HG03565 (cell line): ENCODE measurements at regions not wholly inside any gene's neighbourhood (a gene's known extent, or its start where the extent isn't known, plus 50 kb on each side); places are given as distances from the start of the nearest gene placed in this dataset.
A peak's percentile ranks its signal among the peaks of the same experiment; 100 is the strongest.
"Not testable (repeated sequence)": the region's sequence is repeated elsewhere in the genome, so short reads cannot be mapped to it uniquely, and the experiment has no call there.

ENCODE experiments used
- ATAC-seq: cut with Tn5 transposase; IDR thresholded peaks from one replicate; pipeline ENCODE4 v1.9.1; 2021; ENCODE audit warnings: mild to moderate bottlenecking, moderate library complexity; ENCODE audit not compliant: unreplicated experiment

- ATAC-seq: not testable (repeated sequence)
These were observed 150.2 kb upstream of the FBXL17 start for GRCh38 chr5:108532129-108532445.

DNA sequence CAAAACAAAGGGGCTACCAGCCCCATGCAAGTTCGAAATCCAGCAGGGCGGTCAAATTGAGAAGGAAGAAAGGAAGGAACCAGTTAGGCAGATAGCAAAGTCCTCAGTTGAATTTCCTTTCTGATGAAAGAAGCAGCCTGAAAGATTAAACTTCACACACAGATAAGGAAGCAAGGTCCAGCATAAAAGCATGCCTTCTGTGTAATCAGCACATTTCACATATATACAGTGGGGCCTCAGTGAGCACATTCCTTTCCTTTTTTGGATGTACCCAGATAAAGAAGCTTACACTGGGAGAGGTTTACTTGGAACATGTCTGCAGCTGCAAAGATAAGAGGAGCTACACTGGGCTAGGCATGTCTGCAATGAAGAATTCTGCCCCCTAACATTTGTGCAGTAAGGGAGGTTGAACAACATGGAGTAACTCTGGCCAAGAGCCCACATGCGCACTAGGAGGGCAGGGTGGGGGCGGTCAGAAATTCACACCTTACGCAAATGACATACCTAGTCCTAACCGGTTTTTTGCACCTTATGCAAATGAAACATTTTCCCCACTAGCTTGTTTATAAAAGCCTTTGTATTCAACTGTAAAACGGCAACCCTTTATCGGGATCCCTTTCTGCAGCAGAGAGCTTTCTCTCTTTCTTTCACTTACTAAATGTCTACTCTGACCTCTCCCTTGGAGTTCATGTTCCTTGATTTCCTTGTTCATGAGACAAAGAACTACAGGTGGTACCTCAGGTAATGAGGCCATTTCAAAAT is 149.7 kb upstream of the FBXL17 start:
- no peak for ATAC-seq

GRCh38 chr5:108530706-108531105 is 148.8 kb upstream of the FBXL17 start:
- no peak for ATAC-seq

DNA sequence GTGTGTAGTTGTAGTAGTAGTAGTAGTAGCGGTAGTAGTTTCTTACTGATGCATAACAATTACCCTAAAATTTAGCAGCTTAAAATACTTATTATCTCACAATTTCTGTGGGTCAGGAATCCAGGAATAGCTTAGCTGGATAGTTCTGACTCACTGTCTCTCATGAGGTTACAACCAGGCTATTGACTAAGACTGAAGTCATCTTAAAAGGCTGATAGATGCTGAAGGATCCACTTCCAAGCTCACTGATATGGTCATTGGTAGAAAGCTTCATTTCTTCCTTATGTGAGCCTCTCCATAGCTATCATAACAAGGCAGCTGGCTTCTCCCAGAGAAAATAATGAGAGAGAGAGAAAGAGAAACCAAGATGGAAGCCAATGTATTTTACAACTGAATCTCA is 147.5 kb upstream of the FBXL17 start:
- ATAC-seq: no peak

- no peak for ATAC-seq
These were observed 146.8 kb upstream of the FBXL17 start for GRCh38 chr5:108528655-108529054.

- no peak for ATAC-seq
These were observed 142.7 kb upstream of the FBXL17 start for GRCh38 chr5:108524564-108524963.

DNA sequence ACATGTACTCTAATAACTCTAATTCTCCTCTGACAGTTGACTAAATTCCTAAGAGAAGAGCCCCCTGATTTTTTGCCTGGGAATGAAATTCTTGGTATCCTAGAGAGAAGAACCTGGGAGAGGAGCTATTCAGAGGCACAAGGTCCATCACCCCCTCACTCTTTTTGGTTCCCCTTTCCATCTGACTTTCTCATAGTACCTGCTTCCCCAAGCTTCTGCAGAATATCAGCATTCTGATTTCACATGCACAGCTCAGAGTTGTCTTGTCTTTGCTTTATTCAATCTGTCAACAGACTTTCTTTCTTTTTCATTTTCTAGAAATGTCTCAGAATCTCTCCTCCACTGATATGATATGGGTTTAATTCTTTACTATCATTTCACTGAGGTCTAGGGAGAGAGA is 141.5 kb upstream of the FBXL17 start:
- no peak for ATAC-seq

- ATAC-seq: no peak
These were observed 140.1 kb upstream of the FBXL17 start for GRCh38 chr5:108521841-108522506.

GRCh38 chr5:108521011-108521700 is 139.3 kb upstream of the FBXL17 start:
- peak; percentile 91 for ATAC-seq

- ATAC-seq: no peak
These were observed 134.9 kb upstream of the FBXL17 start for GRCh38 chr5:108516785-108517184.

GRCh38 chr5:108515517-108516105 is 133.7 kb upstream of the FBXL17 start:
- ATAC-seq: no peak

DNA sequence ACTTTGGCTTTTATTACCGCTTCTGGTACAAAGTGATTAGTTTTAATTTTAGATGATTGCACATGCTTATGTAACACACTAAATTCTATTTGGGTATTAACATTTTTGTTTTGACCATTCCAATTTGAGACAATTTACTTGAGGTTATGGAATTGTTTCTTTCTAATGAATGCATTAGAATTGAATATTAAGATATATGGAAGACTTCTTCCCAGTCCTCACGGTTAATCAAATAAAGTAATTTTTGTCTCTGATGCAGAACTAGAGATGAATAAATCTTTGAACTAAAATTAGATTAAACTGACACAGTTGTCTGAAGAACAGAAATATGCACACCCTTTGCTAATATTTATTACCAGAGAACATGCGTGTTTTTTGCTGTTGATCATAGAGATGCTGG is 127.1 kb upstream of the FBXL17 start:
- ATAC-seq: no peak

GRCh38 chr5:108507631-108508030 is 125.7 kb upstream of the FBXL17 start:
- ATAC-seq: no peak

DNA sequence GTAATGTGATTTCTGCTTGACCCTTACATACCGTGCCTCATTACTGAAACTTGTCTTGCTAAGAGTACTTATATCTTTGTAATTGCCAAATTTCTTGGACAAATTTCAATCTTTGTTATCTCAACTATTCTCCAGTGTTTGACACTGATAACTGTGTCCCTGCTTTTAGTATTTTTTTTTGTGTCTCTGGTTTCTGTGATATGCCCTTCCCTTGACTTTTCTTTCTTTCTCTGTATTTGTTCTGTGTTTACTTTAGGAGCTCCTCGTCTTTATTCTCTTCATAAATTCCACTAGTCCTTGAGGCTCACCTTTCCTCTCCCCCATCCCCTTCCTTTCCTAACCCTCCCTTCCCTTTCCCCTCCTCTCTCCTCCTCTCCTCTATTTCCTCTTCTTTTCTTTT is 123.7 kb upstream of the FBXL17 start:
- ATAC-seq: no peak

DNA sequence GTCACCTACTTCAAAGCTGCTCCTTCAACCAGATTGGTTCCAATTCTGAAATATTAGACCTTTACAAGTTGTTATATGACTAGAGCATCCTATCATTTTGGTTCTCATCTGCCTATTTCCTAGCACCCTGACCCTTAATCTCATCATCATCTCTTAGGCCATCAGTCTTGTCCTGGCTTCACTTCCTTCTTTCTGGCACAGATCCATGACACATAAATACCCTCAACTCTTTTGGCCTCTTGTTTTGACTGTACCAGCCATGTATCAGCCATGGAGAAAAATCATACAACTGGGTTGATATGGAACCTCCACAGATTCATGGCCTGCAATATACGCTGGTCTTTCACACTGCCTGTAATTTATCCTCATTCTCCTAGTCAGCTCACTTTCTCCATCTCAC is 123.1 kb upstream of the FBXL17 start:
- ATAC-seq: no peak

GRCh38 chr5:108503986-108504385 is 122.1 kb upstream of the FBXL17 start:
- no peak for ATAC-seq

DNA sequence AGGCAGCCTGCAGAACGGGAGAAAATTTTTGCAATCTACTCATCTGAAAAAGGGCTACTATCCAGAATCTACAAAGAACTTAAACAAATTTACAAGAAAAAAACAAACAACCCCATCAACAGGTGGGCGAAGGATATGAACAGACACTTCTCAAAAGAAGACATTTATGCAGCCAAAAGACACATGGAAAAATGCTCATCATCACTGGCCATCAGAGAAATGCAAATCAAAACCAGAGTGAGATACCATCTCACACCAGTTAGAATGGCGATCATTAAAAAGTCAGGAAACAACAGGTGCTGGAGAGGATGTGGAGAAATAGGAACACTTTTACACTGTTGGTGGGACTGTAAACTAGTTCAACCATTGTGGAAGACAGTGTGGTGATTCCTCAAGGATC is 113.7 kb upstream of the FBXL17 start:
- ATAC-seq: not testable (repeated sequence)

- no peak for ATAC-seq
These were observed 106.1 kb upstream of the FBXL17 start for GRCh38 chr5:108487951-108488350.

- ATAC-seq: no peak
These were observed 102.1 kb upstream of the FBXL17 start for GRCh38 chr5:108484035-108484434.

- peak; percentile 67 for ATAC-seq
These were observed 99.5 kb upstream of the FBXL17 start for GRCh38 chr5:108481355-108481931.

- no peak for ATAC-seq
These were observed 90.3 kb upstream of the FBXL17 start for GRCh38 chr5:108472237-108472636.
